Mucosa of descending colon (tissue), 3 donors: ENCODE measurements at regions not wholly inside any gene's neighbourhood (a gene's known extent, or its start where the extent isn't known, plus 50 kb on each side); places are given as distances from the start of the nearest gene placed in this dataset.

Source experiments
- ATAC-seq: fragments of 200-7000 bp; cut with Tn5 transposase; one replicate; pipeline ENCODE4 v1.9.1; 2020; ENCODE audit warnings: mild to moderate bottlenecking, moderate library complexity
- DNase-seq, 3 donors: peaks; one replicate each; pipeline ENCODE4 v3.0.0-alpha.2; 2020
- H3K36me3 ChIP-seq: fragments of 200-600 bp; one replicate; pipeline ENCODE4 v1.8.0; 2021; ENCODE audit warnings: low read depth, mild to moderate bottlenecking
- H3K4me1 ChIP-seq: fragments of 200-600 bp; one replicate; pipeline ENCODE4 v1.8.0; 2021; ENCODE audit warnings: low read depth, mild to moderate bottlenecking
- H3K4me3 ChIP-seq: fragments of 200-600 bp; one replicate; pipeline ENCODE4 v1.8.0; 2021; ENCODE audit warnings: mild to moderate bottlenecking
- H3K9me3 ChIP-seq: fragments of 200-600 bp; one replicate; pipeline ENCODE4 v1.8.0; 2021; ENCODE audit warnings: mild to moderate bottlenecking
- intact Hi-C, 2 donors: fragments of 100-400 bp; cut with DNase I in 1 of 2; cut with micrococcal nuclease in 1 of 2; formaldehyde crosslinking; loops; one replicate each; pipeline versions ENCODE4 v1.11.0 to v1.11.1; 2022; cut with DNase I, micrococcal nuclease
- TF ChIP-seq, protein P1 (sequence below): fragments of 200-600 bp; IDR thresholded peaks from one replicate; pipeline ENCODE4 v1.8.0; 2022; ENCODE audit warnings: antibody characterized with exemption, mild to moderate bottlenecking
- donor health status: DM: no; HTN: no; CAD: no; lungs with moderate emphysema.
- donor health status: DM: no; HTN: no; CAD: no.
- donor health status: DM: no; HTN: yes; CAD: no.

DNA sequence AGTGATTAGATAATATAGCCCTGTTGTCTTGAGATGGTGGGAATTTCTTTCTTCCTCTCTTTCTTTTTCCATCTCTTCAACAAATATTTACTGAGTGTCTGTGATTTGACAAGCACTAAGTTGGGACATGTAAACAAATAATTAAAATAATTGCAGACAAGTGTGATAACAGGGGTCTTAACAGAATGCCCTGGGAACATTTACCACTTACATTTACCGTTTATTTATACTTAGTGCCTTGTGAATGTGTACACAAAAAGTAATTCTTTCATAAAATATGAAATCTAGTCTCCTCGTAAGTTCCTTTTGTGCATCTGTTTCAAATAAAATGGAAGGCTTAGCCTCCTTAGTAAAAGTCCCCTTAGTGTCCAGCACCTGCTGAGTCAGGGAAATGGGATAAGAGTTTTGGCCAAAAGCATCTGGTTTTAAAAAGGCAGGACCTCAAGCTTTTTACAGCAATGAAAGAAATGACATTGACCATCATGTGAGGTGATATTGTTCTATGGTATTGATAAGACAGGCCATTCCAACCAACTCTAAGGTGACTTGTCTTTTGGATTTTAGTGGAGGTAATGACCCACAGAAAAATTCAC is 188.2 kb downstream of the HS3ST3B1 start:
- Histone ChIP-seq H3K36me3 (no peaks in the 10 kb centered on the region), H3K4me3 (no peak overlapping the region), H3K4me1 (no peaks in the 10 kb centered on the region), H3K9me3 (no peaks in the 10 kb centered on the region)
- ATAC-seq: no peak
- intact Hi-C loops: no loop called here
- DNase-seq: no peak
- TF ChIP-seq, protein P1, sequence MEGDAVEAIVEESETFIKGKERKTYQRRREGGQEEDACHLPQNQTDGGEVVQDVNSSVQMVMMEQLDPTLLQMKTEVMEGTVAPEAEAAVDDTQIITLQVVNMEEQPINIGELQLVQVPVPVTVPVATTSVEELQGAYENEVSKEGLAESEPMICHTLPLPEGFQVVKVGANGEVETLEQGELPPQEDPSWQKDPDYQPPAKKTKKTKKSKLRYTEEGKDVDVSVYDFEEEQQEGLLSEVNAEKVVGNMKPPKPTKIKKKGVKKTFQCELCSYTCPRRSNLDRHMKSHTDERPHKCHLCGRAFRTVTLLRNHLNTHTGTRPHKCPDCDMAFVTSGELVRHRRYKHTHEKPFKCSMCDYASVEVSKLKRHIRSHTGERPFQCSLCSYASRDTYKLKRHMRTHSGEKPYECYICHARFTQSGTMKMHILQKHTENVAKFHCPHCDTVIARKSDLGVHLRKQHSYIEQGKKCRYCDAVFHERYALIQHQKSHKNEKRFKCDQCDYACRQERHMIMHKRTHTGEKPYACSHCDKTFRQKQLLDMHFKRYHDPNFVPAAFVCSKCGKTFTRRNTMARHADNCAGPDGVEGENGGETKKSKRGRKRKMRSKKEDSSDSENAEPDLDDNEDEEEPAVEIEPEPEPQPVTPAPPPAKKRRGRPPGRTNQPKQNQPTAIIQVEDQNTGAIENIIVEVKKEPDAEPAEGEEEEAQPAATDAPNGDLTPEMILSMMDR: no peak

DNA sequence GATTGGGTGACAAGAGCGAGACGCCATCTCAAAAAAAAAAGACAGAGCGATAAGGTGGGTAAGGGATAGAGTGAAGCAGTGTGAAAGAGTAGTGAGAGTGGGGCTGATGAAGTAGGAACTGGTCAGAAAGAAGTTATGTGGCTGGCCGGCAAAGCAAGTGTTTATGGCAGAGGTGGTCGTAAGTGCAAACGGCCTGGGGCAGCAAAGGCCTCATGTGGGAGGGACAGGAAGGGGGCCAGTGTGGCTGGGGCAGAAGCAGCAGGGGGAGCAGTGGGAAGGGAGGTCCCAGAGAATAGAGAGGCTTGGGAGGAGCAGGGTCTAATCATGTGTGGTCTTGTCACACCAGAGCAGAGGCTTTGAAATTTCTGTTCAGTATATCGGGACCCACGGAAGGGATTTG is 186.2 kb downstream of the HS3ST3B1 start:
- Histone ChIP-seq H3K4me1 (no peaks in the 10 kb centered on the region), H3K36me3 (no peaks in the 10 kb centered on the region), H3K4me3 (no peak overlapping the region), H3K9me3 (no peaks in the 10 kb centered on the region)
- DNase-seq: no peak
- intact Hi-C loops: no loop called here
- no peak for ATAC-seq
- TF ChIP-seq, protein P1: no peak

GRCh38 chr17:14482715-14483114 is 181.8 kb downstream of the HS3ST3B1 start:
- DNase-seq (no peak), ATAC-seq (no peak)
- intact Hi-C loops: no loop called here
- no peaks in the 10 kb centered on the region for H3K9me3 ChIP-seq
- TF ChIP-seq, protein P1: no peak
- H3K4me1 ChIP-seq: no peaks in the 10 kb centered on the region
- H3K36me3 ChIP-seq: no peaks in the 10 kb centered on the region
- H3K4me3 ChIP-seq: no peak overlapping the region

DNA sequence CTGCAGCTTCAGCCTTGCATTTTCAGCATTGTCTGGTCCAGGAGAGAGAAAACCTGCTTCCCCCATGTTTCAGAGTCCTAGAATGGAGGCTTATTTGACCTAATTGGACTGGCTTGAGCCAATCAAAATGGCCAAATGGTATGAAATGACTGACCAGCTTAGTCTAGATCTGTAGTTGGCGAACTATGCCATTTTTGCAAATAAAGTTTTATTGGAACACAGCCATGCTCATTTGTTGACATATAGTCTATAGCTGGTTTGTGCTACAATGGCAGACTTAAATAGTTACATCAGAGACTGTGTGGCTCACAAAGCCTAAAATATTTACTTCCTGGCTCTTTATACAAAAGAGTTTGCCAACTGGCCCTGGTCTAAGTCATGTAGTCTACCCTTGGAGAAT is 180.8 kb downstream of the HS3ST3B1 start:
- H3K9me3 ChIP-seq: no peaks in the 10 kb centered on the region
- H3K4me3 ChIP-seq: no peak overlapping the region
- no peaks in the 10 kb centered on the region for H3K36me3 ChIP-seq
- no peak for ATAC-seq
- intact Hi-C loops: no loop called here
- no peaks in the 10 kb centered on the region for H3K4me1 ChIP-seq
- DNase-seq: no peak
- TF ChIP-seq, protein P1: no peak

DNA sequence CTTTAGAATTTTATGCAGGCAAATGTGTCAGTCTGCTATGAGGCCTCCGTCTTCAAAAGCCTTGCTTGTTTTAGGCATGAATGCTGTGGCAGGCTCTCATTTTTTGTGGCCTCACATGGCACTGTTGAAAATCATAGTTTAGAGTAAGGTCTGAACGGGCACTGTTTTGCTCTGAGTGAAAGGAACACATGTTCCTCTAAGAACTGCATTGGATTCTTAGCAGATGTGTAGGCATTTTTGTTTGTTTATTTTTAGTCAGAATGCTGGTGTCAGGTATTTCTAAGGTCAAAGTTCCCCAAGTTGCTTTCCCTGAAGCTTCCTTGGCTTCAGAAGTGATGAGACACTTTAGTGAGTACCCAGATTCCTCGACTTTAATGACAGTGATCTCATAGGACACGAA is 173.7 kb downstream of the HS3ST3B1 start:
- Histone ChIP-seq H3K4me1 (no peaks in the 10 kb centered on the region), H3K4me3 (no peak overlapping the region), H3K9me3 (no peaks in the 10 kb centered on the region), H3K36me3 (no peaks in the 10 kb centered on the region)
- TF ChIP-seq, protein P1: no peak
- intact Hi-C loops: no loop called here
- DNase-seq (no peak), ATAC-seq (no peak)

DNA sequence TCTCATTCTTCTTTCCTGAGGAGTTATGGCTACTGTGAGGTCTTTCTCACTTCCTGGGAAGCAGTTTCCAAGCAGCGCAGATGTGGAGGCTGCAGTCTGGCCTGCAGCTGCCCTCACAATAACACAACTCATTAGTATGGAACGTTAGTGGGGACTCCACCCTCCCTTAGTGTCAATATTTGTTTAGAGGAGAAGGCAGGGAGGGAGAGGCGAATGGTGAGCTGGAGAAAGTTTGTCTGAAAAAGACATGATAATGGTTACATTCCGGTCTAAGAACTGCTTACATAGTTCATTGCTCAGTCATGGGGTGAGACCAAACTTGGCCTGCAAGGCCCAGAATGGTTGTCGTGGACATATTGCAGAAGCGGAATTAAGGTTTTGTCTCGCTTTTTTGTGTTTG is 170.2 kb downstream of the HS3ST3B1 start:
- intact Hi-C loops: no loop called here
- ATAC-seq (peak; percentile 57), DNase-seq (peak in 1 of 3 donors; percentile 12)
- H3K36me3 ChIP-seq: no peaks in the 10 kb centered on the region
- no peaks in the 10 kb centered on the region for H3K9me3 ChIP-seq
- H3K4me3 ChIP-seq: no peak overlapping the region
- TF ChIP-seq, protein P1: no peak
- no peaks in the 10 kb centered on the region for H3K4me1 ChIP-seq
